ENCODE measurements at regions not wholly inside any gene's neighbourhood (a gene's known extent, or its start where the extent isn't known, plus 50 kb on each side); places are given as distances from the start of the nearest gene placed in this dataset.

DNA sequence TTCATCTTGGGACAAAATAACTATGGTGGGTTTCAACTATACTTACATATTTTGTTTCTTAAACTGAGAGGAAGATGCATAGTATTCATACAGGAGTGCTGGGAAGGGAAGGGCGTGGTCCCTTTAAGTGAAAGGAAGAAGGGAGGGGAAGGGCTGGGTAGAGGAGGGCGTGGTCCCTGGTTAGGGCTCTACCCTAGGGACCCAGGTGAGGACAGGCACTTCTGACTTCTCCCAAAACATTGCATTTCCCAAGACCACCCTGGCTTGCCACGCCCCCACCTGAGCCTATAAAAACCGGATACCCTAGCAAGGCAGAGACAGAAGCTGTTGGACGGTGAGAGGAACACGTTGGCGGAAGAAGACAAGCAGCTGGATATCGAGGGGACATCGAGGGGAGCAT is 157.6 kb upstream of the PLXNA4 start:
- no peak for DNase-seq (ENCODE audit: low read depth, low spot score)

DNA sequence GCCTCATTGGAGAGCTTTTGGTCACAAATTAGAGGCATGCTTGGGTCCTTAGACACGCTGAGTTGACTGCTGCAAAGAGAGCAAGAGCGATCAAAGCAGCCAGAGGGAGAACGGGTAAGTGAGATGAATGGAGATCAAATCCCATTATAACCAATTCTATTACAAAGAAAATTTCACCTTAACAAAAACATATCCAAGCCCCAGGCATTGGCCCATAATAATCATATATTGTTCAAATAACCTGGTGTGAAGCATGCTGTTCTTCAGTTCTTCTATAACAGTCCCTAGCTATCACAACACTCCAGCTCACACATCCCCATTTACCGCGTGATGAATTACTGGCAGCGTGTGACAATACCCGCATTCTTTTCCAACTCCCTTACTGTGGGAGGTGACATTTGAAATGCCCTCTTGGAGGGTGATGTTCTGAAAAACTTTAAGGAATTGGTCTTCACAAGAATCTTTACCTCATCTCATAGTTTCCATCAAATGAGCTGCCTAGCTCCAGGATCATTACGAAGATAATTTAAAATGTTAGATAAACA is 156.1 kb upstream of the PLXNA4 start:
- no peak for DNase-seq (ENCODE audit: low read depth, low spot score)

GRCh38 chr7:132730105-132730504 is 153.8 kb upstream of the PLXNA4 start:
- no peak for DNase-seq (ENCODE audit: low read depth, low spot score)

DNA sequence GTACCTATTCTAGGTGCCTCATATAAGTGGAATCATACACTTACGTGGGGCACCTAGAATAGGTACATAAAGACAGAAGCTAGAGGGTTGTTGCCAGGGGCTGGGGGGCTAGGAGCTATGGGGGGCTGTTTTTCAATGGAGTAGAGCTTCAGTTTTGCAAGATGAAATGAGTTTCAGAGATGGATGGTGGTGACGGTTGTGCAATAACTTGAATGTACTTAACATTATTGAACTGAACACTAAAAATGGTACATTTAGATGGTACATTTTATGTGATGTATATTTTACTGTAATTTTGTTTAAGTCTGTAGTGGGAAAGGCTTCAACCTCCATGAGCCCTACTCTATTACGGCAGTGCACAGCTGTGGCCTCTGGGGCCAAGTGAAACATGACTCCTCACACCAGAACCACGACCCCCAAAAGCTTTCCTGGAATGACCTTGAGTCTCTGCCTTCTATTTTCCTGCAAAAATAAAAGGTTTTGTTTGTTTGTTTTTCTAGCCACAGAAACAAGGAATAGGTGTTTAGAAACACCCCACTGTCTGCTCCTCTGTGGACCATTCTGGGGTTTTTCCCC is 147.3 kb upstream of the PLXNA4 start:
- DNase-seq (ENCODE audit: low read depth, low spot score): no peak

GRCh38 chr7:132720835-132721234 is 144.6 kb upstream of the PLXNA4 start:
- no peak for DNase-seq (ENCODE audit: low read depth, low spot score)

GRCh38 chr7:132713893-132714292 is 137.6 kb upstream of the PLXNA4 start:
- DNase-seq (ENCODE audit: low read depth, low spot score): no peak

- no peak for DNase-seq (ENCODE audit: low read depth, low spot score)
These were observed 133.8 kb upstream of the PLXNA4 start for GRCh38 chr7:132709971-132710567.

DNA sequence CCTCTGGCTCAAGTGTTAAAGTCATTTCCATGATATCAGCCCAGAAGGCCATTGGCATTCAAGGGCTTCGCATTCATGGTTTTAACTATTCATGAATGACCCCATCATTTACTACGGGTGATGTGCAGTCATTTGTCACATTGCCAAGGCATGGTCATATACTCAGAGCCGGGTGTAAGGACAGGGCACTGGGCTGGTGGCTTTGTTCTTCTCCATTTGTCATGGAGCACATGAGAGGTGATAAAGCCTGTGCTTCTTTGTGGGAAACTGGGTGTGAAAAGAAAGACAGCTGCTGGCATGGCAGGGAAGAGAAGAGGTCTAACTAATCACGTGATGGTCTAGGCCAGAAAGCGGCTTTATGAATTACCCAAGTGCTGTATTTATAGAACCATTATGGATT is 132.2 kb upstream of the PLXNA4 start:
- DNase-seq (ENCODE audit: low read depth, low spot score): no peak

DNA sequence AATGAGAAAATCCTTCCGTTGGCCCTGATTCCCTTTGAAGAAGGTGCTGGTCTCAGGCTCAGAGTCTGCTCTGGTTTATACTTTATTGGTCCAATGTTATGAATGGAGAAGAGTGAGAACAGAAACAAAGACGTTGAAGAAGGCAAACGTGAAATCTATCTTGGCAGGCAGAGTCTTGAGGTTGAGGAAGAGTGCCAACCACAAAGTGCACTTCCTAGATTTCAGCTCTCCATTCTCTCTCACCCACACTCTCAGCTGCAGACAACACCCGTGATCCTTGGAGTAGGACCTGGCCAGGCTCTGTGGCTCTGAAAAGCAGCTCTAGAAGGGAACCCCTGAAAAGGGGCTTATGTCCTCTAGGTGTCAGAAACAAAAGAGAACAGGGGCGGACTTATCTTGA is 128.9 kb upstream of the PLXNA4 start:
- no peak for DNase-seq (ENCODE audit: low read depth, low spot score)

GRCh38 chr7:132703742-132704141 is 127.5 kb upstream of the PLXNA4 start:
- DNase-seq (ENCODE audit: low read depth, low spot score): no peak

DNA sequence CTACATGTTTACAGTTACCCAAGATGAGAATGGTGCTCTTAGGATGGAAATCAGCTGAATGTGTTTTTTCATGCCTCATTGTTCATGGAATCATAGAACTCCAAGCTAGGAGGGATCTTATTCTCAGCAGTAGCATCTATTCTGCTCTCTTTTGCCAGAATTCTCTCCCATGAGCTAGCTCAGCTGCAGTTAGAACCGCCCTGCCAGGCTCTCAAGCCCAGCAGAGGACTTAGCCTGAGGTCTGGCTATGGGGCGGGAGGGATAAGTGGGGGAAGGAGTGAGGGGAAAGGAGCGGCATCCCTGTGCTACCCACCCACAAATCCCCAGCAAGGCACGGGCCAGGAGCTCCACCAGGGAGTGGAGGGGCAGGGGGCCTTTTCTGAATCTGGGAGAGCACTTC is 120.7 kb upstream of the PLXNA4 start:
- no peak for DNase-seq (ENCODE audit: low read depth, low spot score)

GRCh38 chr7:132696332-132696731 is 120.1 kb upstream of the PLXNA4 start:
- DNase-seq (ENCODE audit: low read depth, low spot score): no peak

- DNase-seq (ENCODE audit: low read depth, low spot score): no peak
These were observed 114.9 kb upstream of the PLXNA4 start for GRCh38 chr7:132691201-132691600.

DNA sequence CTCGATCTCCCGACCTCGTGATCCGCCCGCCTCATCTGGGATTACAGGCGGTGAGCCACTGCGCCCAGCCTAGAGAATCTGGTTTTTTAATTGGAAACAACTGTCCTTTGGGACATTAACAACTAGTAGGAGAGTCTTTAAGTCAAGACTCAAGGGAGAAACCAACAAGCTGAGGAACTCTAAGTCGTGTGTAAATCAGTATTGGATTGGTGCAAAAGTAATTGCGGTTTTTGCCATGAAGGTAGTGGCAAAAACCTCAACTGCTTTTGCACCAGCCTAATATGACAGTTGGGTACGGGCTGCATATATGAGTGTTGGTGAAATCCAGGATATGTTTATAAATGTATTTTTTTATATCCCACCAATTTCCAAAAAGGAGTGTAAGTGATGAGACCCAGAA is 113.9 kb upstream of the PLXNA4 start:
- no peak for DNase-seq (ENCODE audit: low read depth, low spot score)

- peak; percentile 65 for DNase-seq (ENCODE audit: low read depth, low spot score)
These were observed 111.7 kb upstream of the PLXNA4 start for GRCh38 chr7:132687981-132688383.

- no peak for DNase-seq (ENCODE audit: low read depth, low spot score)
These were observed 110.7 kb upstream of the PLXNA4 start for GRCh38 chr7:132687016-132687415.

GRCh38 chr7:132685277-132685676 is 109.0 kb upstream of the PLXNA4 start:
- no peak for DNase-seq (ENCODE audit: low read depth, low spot score)

- no peak for DNase-seq (ENCODE audit: low read depth, low spot score)
These were observed 107.8 kb upstream of the PLXNA4 start for GRCh38 chr7:132683896-132684690.

DNA sequence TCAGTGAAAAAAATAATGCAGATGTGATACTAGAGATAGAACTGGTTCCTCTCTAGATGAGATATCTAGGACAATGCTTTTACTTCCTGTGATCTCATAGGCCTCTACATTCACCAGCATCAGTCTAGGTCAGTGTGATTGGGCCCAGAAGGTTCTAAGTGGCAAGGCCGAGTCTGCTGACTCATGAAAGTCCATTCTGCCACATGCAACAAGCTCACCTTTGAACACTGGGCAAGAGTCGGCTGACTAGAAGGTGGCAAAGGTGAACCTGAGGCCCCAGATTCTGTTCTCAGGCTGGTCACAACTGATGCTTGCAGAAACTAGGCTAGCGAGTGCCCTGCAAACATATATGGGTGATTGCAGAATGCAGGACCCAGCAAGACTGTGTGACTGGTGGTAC is 105.7 kb upstream of the PLXNA4 start:
- DNase-seq (ENCODE audit: low read depth, low spot score): no peak

DNA sequence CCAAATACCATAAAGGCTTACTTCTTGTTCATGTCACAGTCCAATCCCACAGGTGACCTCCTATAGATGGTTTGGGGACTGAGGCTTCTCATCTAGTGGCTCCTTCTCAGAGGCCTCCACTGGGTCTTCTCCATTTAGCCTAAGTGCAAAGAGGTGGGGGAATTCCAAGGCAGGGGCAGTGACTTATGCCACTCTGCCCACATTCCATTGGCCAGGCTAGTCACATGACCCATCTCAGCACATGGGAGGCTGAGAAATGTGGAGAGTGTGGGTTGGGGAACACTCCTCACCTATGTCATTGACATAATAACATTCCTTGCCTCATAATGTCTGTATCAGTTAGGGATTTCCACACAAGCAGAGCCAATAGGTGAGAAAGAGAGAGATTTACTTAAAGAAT is 104.3 kb upstream of the PLXNA4 start:
- DNase-seq (ENCODE audit: low read depth, low spot score): no peak

GRCh38 chr7:132678656-132679055 is 102.4 kb upstream of the PLXNA4 start:
- no peak for DNase-seq (ENCODE audit: low read depth, low spot score)

DNA sequence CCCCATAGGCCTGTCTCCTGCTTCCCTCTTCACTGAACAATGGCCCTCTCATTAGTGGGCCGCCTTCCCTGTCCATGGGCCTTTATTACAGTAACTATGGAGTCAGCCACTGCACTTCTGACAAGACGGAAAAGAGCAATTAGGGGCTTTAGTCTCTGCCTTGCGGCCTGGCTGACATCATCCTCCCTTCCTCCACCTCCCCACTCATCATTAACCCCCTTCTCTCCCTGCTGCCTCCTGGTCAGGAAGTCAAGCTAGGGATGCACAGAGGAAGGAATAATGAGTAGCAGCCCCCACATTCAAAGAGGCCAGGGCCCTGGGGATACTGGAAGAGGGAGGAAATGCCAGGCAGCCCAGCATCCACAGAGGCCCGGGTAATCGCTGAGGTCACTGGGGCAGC is 101.6 kb upstream of the PLXNA4 start:
- DNase-seq (ENCODE audit: low read depth, low spot score): no peak
